ENCODE measurements at regions not wholly inside any gene's neighbourhood (a gene's known extent, or its start where the extent isn't known, plus 50 kb on each side); places are given as distances from the start of the nearest gene placed in this dataset.

DNA sequence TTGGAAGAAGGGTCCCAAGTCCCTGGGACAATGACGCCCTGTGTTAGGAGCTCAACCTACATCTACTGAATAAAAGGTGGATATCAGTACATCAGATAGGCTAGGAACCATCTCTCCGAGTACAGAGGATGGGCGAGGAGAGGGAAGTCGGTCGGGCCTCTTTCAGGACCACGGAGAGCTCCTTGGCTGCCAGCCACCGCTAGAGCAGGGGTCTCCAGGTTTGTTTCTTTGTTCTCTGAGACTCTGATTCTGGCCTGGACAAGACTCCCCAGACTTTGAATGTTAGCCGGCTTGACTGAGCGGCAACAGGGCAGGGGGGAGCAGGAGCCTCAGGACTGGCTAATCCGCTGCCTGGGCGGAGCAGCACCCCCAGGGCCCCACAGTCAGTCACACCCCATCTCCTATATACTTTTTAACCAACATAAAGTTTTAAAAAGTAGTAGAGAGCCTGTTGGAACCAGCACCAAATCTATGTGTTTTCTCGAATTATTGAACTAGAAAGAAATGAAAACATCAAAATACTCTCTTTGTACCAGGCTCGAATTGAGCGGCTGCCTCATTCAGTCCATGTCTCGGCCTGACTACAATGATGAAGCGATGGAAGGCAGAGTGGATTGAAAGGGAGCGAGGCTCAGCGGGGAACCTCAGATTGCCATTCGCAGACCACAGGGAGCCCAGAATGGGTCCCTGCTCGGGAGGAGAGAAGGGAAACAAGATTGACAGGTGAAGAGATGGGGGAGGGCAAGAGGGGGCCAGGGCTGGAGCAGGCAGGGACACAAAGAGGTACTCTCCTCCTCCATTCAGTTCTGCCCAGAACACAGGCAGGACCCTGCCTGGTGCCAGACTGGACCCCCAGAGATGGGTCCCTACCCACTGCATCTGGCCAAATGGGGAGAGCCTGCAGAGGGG is 131.6 kb downstream of the TPRA1 start:
- Histone ChIP-seq H3K36me3 (ENCODE audit: insufficient read depth, low read length) (no peaks in the 10 kb centered on the region), H3K9me3 (ENCODE audit: control insufficient read depth, insufficient read depth, low read length) (no peaks in the 10 kb centered on the region), H3K4me1 (ENCODE audit: insufficient read depth, low read length) (no peaks in the 10 kb centered on the region; the same call in 1 of the 2 replicates), H3K9ac (ENCODE audit: low read depth, low read length) (no peak overlapping the region)

DNA sequence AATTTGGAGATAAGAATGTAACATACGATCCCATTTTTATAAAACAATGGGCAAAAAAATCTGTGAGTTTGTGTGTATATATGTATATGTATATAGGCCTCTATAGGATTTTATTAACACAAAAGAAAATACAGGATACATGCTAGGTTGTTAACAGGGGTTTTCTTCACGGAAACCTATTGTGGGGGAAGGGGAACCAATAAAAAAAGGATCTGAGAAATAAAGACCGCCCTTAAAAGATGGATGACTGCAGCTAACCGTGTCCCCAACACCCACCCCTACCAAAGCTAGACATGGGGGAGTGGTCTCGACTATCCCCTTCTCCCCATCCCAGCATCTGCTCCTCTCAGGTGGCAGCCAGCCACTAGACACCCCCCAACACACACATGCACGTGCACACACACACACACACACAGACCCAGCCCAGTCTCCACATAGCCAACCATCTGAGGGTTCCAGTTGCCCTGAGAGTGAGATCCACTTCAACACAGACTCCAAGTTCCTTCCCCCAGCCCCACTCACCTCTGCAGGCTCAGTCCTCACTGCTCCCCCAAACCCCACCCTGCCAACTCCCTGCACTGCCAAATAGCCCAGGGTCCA is 132.9 kb downstream of the TPRA1 start:
- no peak overlapping the region for H3K9ac ChIP-seq (ENCODE audit: low read depth, low read length)
- H3K9me3 ChIP-seq (ENCODE audit: control insufficient read depth, insufficient read depth, low read length): no peaks in the 10 kb centered on the region
- peaks cover under 1% of the 10 kb centered on the region; the same call in 1 of the 2 replicates for H3K4me1 ChIP-seq (ENCODE audit: insufficient read depth, low read length)
- H3K36me3 ChIP-seq (ENCODE audit: insufficient read depth, low read length): no peaks in the 10 kb centered on the region

DNA sequence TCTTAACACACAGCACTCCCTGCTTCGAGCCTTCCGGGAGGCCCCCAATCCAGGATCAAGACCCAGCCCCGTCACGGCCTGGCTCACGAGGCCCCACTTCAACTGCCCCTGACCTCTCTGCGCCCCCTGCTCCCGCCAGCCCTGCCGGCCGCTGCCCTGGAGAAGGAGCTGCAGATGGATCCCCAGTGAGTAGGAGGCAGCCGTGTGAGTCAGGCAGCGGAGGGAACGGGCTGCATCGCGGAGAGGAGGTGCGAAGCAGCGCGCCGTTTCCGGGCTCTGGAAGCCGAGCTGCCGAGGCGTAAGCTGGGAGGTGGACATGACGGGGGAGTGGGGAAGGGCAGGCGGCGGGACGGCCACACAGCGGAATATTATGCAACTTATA is 133.4 kb downstream of the TPRA1 start:
- Histone ChIP-seq H3K4me1 (ENCODE audit: insufficient read depth, low read length) (peaks cover 6% of the 10 kb centered on the region; the same call in 1 of the 2 replicates), H3K9me3 (ENCODE audit: control insufficient read depth, insufficient read depth, low read length) (no peaks in the 10 kb centered on the region), H3K36me3 (ENCODE audit: insufficient read depth, low read length) (no peaks in the 10 kb centered on the region), H3K9ac (ENCODE audit: low read depth, low read length) (peak overlapping the region; percentile 49)

DNA sequence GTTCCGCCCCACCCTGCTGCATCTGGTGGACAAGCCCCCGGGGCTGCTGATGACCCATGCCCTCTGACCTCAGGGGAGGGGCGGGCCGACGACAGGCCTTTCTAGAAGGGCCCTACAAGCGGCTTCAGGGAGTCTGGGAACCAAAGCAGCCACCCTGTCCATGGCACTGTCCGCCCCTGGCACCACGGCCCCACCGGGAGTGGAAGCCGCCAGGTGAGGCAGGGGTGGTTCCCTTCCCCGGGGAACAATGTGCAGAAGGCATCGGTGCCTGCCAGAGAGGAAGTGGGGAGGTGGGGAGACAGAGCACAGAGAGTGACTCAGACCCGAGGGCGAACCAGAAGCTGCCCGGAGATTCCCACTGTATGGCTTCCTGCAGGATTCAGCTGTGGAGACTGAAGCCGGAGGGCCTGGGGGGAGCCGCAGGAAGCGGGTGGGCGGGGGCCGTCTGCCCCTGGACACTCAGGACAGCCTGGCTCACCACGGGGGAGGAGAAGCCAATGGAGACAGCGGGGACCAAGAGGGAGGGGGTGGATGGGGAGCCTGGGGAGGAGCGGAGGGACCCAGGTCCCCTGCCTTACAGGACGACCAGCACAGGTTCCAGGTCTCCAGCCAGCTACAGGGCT is 134.0 kb downstream of the TPRA1 start:
- Histone ChIP-seq H3K9ac (ENCODE audit: low read depth, low read length) (peak overlapping the region; percentile 49), H3K9me3 (ENCODE audit: control insufficient read depth, insufficient read depth, low read length) (no peaks in the 10 kb centered on the region), H3K36me3 (ENCODE audit: insufficient read depth, low read length) (no peaks in the 10 kb centered on the region), H3K4me1 (ENCODE audit: insufficient read depth, low read length) (peaks cover 11% of the 10 kb centered on the region; the same call in 1 of the 2 replicates)

GRCh38 chr3:127455541-127456450 is 134.7 kb downstream of the TPRA1 start:
- H3K9ac ChIP-seq (ENCODE audit: low read depth, low read length): peak overlapping the region; percentile 49; the same call in 1 of the 2 replicates
- no peaks in the 10 kb centered on the region for H3K36me3 ChIP-seq (ENCODE audit: insufficient read depth, low read length)
- H3K9me3 ChIP-seq (ENCODE audit: control insufficient read depth, insufficient read depth, low read length): no peaks in the 10 kb centered on the region
- H3K4me1 ChIP-seq (ENCODE audit: insufficient read depth, low read length): peaks cover 12% of the 10 kb centered on the region; the same call in 1 of the 2 replicates

DNA sequence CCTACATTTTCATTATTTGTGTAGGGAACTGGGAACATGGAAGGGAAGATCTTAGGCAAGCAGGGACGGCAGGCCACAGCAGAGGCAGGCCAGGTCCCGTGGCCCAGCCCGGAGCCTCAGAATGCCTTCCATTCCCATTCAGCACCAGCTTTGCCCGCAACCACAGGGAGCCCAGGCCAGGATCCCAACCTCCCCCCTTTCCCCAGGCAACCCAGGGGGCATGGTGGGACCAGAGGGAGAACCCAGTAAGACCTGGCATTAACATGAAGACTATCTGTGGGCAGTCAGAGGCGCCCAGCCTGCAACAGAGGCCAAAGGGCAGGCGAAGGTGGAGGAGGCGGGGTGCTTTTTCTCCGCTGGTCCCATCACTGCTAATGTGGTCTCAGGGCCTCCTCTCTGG is 135.6 kb downstream of the TPRA1 start:
- H3K9me3 ChIP-seq (ENCODE audit: control insufficient read depth, insufficient read depth, low read length): no peaks in the 10 kb centered on the region
- H3K4me1 ChIP-seq (ENCODE audit: insufficient read depth, low read length): peaks cover 12% of the 10 kb centered on the region; the same call in 1 of the 2 replicates
- no peaks in the 10 kb centered on the region for H3K36me3 ChIP-seq (ENCODE audit: insufficient read depth, low read length)
- no peak overlapping the region for H3K9ac ChIP-seq (ENCODE audit: low read depth, low read length)

- H3K9me3 ChIP-seq (ENCODE audit: control insufficient read depth, insufficient read depth, low read length): no peaks in the 10 kb centered on the region
- peaks cover 12% of the 10 kb centered on the region; the same call in 1 of the 2 replicates for H3K4me1 ChIP-seq (ENCODE audit: insufficient read depth, low read length)
- no peak overlapping the region for H3K9ac ChIP-seq (ENCODE audit: low read depth, low read length)
- no peaks in the 10 kb centered on the region for H3K36me3 ChIP-seq (ENCODE audit: insufficient read depth, low read length)
Measured at GRCh38 chr3:127454051-127454450, 136.5 kb downstream of the TPRA1 start.

- H3K4me1 ChIP-seq (ENCODE audit: insufficient read depth, low read length): peaks cover 12% of the 10 kb centered on the region; the same call in 1 of the 2 replicates
- no peak overlapping the region for H3K9ac ChIP-seq (ENCODE audit: low read depth, low read length)
- no peaks in the 10 kb centered on the region for H3K9me3 ChIP-seq (ENCODE audit: control insufficient read depth, insufficient read depth, low read length)
- H3K36me3 ChIP-seq (ENCODE audit: insufficient read depth, low read length): no peaks in the 10 kb centered on the region
Measured at GRCh38 chr3:127452321-127452821, 138.2 kb downstream of the TPRA1 start.

DNA sequence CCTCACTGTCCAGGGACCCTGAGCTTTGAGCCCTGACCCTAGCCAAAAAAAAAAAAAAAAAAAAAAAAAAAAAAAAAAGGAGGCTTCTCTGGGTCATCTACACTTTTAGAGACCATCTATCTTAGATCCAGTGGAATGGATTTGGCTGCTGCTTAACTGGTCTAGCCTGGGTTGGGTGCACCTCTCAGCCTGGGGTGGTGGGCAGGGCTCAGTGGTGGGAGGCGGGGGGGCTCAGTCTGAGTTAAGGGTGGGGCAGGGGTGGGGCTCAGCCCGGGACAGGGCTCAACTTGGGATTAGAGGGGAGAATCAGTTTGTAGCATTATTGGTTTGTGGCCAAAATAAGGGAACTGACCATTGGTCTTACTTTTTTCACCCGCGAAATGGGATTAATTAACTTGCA is 139.2 kb downstream of the TPRA1 start:
- no peaks in the 10 kb centered on the region for H3K9me3 ChIP-seq (ENCODE audit: control insufficient read depth, insufficient read depth, low read length)
- H3K36me3 ChIP-seq (ENCODE audit: insufficient read depth, low read length): no peaks in the 10 kb centered on the region
- no peak overlapping the region for H3K9ac ChIP-seq (ENCODE audit: low read depth, low read length)
- peaks cover 12% of the 10 kb centered on the region; the same call in 1 of the 2 replicates for H3K4me1 ChIP-seq (ENCODE audit: insufficient read depth, low read length)

- H3K9ac ChIP-seq (ENCODE audit: low read depth, low read length): no peak overlapping the region
- peaks cover 12% of the 10 kb centered on the region; the same call in 1 of the 2 replicates for H3K4me1 ChIP-seq (ENCODE audit: insufficient read depth, low read length)
- no peaks in the 10 kb centered on the region for H3K9me3 ChIP-seq (ENCODE audit: control insufficient read depth, insufficient read depth, low read length)
- H3K36me3 ChIP-seq (ENCODE audit: insufficient read depth, low read length): no peaks in the 10 kb centered on the region
Measured at GRCh38 chr3:127450331-127450730, 140.2 kb downstream of the TPRA1 start.

- H3K9ac ChIP-seq (ENCODE audit: low read depth, low read length): no peak overlapping the region
- no peaks in the 10 kb centered on the region for H3K9me3 ChIP-seq (ENCODE audit: control insufficient read depth, insufficient read depth, low read length)
- H3K4me1 ChIP-seq (ENCODE audit: insufficient read depth, low read length): peaks cover 12% of the 10 kb centered on the region; the same call in 1 of the 2 replicates
- H3K36me3 ChIP-seq (ENCODE audit: insufficient read depth, low read length): no peaks in the 10 kb centered on the region
Measured at GRCh38 chr3:127449486-127450212, 140.9 kb downstream of the TPRA1 start.

GRCh38 chr3:127448671-127449070 is 141.9 kb downstream of the TPRA1 start:
- H3K36me3 ChIP-seq (ENCODE audit: insufficient read depth, low read length): no peaks in the 10 kb centered on the region
- no peak overlapping the region for H3K9ac ChIP-seq (ENCODE audit: low read depth, low read length)

GRCh38 chr3:127448161-127448561 is 142.4 kb downstream of the TPRA1 start:
- peaks cover 12% of the 10 kb centered on the region; the same call in 1 of the 2 replicates for H3K4me1 ChIP-seq (ENCODE audit: insufficient read depth, low read length)
- H3K36me3 ChIP-seq (ENCODE audit: insufficient read depth, low read length): no peaks in the 10 kb centered on the region
- H3K9ac ChIP-seq (ENCODE audit: low read depth, low read length): no peak overlapping the region
- H3K9me3 ChIP-seq (ENCODE audit: control insufficient read depth, insufficient read depth, low read length): no peaks in the 10 kb centered on the region

More at GRCh38 chr3:127448671-127449070, 141.9 kb downstream of the TPRA1 start:
- Histone ChIP-seq H3K4me1 (ENCODE audit: insufficient read depth, low read length) (peaks cover 12% of the 10 kb centered on the region; the same call in 1 of the 2 replicates), H3K9me3 (ENCODE audit: control insufficient read depth, insufficient read depth, low read length) (no peaks in the 10 kb centered on the region)

Measured in ES-I3 (cell line).